K562 (cell line): ENCODE measurements at regions not wholly inside any gene's neighbourhood (a gene's known extent, or its start where the extent isn't known, plus 50 kb on each side); places are given as distances from the start of the nearest gene placed in this dataset.

Source experiments
- ATAC-seq: fragments of 200-7000 bp; cut with Tn5 transposase; 3 replicates; pipeline ENCODE4 v1.9.1; 2020; ENCODE audit warnings: moderate library complexity
- BruUV-seq: library from RNA; stranded (reverse); fragments of 400-500 nt; replicated peaks from 2 replicates; lab custom pipeline; 2021; lab: Mats Ljungman, UMichigan
- CTCF ChIA-PET: fragments of 300-600 bp; formaldehyde crosslinking; extraction: SDS; loops from one replicate; lab custom pipeline; 2021; ENCODE audit warnings: low intra/inter-chr PET ratio; lab: Yijun Ruan, JAX
- POLR2A ChIA-PET: fragments of 300-600, 350-650 bp; sonication (Branson Sonifier 250); formaldehyde crosslinking; extraction: SDS; loops from one replicate; lab custom pipeline; 2021; ENCODE audit warnings: antibody characterized with exemption, inconsistent platforms; lab: Yijun Ruan, JAX
- DNase-seq, 4 experiments: peaks; one replicate each; pipeline versions ENCODE4 v3.0.0 to v3.0.0-alpha.2; 2011 to 2018; ENCODE audit warnings: low spot score in 3 of 4, mixed read lengths in 3 of 4; ENCODE audit errors: extremely low read depth in 1 of 4
- FAIRE-seq: peaks from 2 replicates; lab custom pipeline; 2011; peaks lifted over from hg19 to GRCh38; lab: Jason Lieb, UNC
- H2AFZ ChIP-seq: 2 replicates; pipeline ENCODE4 v1.6.0; 2011; ENCODE audit warnings: low read depth, low read length, control low read depth, inconsistent platforms
- H3K27ac ChIP-seq: fragments of 200-600 bp; 3 replicates; pipeline ENCODE4 v1.8.0; 2011; ENCODE audit warnings: low read depth, mild to moderate bottlenecking, control low read depth, inconsistent platforms, low read length, moderate library complexity, mixed read lengths; ENCODE audit errors: extremely low read depth
- H3K27me3 ChIP-seq, 2 experiments: fragments of 300-600 bp in 1 of 2; 2 replicates in 1 of 2; 3 replicates in 1 of 2; pipeline versions ENCODE4 v1.6.0 to v1.8.0; 2011; ENCODE audit warnings: inconsistent platforms in 2 of 2, low read length in 2 of 2, mild to moderate bottlenecking in 1 of 2, mixed read lengths in 1 of 2, moderate library complexity in 1 of 2; ENCODE audit not compliant: control insufficient read depth in 2 of 2, insufficient read depth in 2 of 2
- H3K36me3 ChIP-seq: fragments of 300-600 bp; 3 replicates; pipeline ENCODE4 v1.8.0; 2011; ENCODE audit warnings: mild to moderate bottlenecking, low read length, inconsistent platforms; ENCODE audit not compliant: control insufficient read depth, insufficient read depth
- H3K4me1 ChIP-seq, 2 experiments: fragments of 200-600 bp in 1 of 2; replicated peaks in 1 of 2; 2 replicates in 1 of 2; 3 replicates in 1 of 2; pipeline versions ENCODE4 v1.5.1 to v1.8.0; 2011; ENCODE audit warnings: inconsistent platforms in 2 of 2, low read length in 2 of 2, mild to moderate bottlenecking in 1 of 2, mixed read lengths in 1 of 2, moderate library complexity in 1 of 2; ENCODE audit not compliant: control insufficient read depth in 2 of 2, insufficient read depth in 2 of 2
- H3K4me2 ChIP-seq: 2 replicates; pipeline ENCODE4 v1.6.1; 2011; ENCODE audit warnings: low read length, control low read depth, inconsistent platforms, mixed read lengths; ENCODE audit not compliant: insufficient read depth
- H3K4me3 ChIP-seq: fragments of 200-600 bp; sonication (generic), shearing (Covaris generic); 2 replicates; pipeline ENCODE4 v1.5.1; 2016; ENCODE audit warnings: control low read depth, inconsistent platforms
- H3K79me2 ChIP-seq: fragments of 200-600 bp; 3 replicates; pipeline ENCODE4 v1.8.0; 2011; ENCODE audit warnings: low read length, inconsistent platforms; ENCODE audit not compliant: control insufficient read depth, insufficient read depth
- H3K9ac ChIP-seq, 2 experiments: 2 replicates each; pipeline versions ENCODE4 v1.6.0 to v1.6.1; 2011; ENCODE audit warnings: low read depth in 2 of 2, low read length in 2 of 2, control low read depth in 1 of 2, inconsistent platforms in 1 of 2, mild to moderate bottlenecking in 1 of 2, mixed read lengths in 1 of 2; ENCODE audit not compliant: insufficient read depth in 1 of 2
- H3K9me1 ChIP-seq: one replicate; pipeline ENCODE4 v1.6.0; 2011; ENCODE audit warnings: inconsistent platforms, mild to moderate bottlenecking, low read length, moderate library complexity; ENCODE audit not compliant: control insufficient read depth, insufficient read depth
- H3K9me3 ChIP-seq: replicated peaks from 2 replicates; pipeline ENCODE4 v1.5.1; 2011; ENCODE audit warnings: low read depth, low read length, inconsistent platforms; ENCODE audit not compliant: control insufficient read depth, insufficient read depth
- H4K20me1 ChIP-seq: replicated peaks from 2 replicates; pipeline ENCODE4 v1.6.1; 2011; ENCODE audit warnings: low read length, inconsistent platforms, mixed read lengths; ENCODE audit not compliant: control insufficient read depth, insufficient read depth
- ARID3B ChIP-seq: fragments of 250-450 bp; sonication (Bioruptor Pico); IDR thresholded peaks from 2 replicates; pipeline ENCODE4 v1.4.0; 2020; ENCODE audit warnings: borderline replicate concordance
- ATF6 ChIP-seq: sonication (generic); formaldehyde crosslinking; IDR thresholded peaks from 2 replicates; pipeline ENCODE4 v1.4.0; 2020; ENCODE audit warnings: mild to moderate bottlenecking, missing genetic modification reagents
- HDAC2 ChIP-seq: fragments of 450-650 bp; IDR thresholded peaks from 2 replicates; pipeline ENCODE4 v1.6.1; 2016; ENCODE audit warnings: mild to moderate bottlenecking
- MAFF ChIP-seq: IDR thresholded peaks from 2 replicates; pipeline ENCODE4 v1.6.1; 2012; ENCODE audit warnings: low read length, improper control_type of control experiment
- MAFK ChIP-seq: IDR thresholded peaks from 2 replicates; pipeline ENCODE4 v1.6.1; 2011; ENCODE audit warnings: low read length, improper control_type of control experiment
- NFATC3 ChIP-seq: fragments of 450-650 bp; IDR thresholded peaks from 2 replicates; pipeline ENCODE4 v1.6.1; 2017; ENCODE audit warnings: mild to moderate bottlenecking
- NFIX ChIP-seq: fragments of 250-450 bp; sonication (Bioruptor Pico); IDR thresholded peaks from 2 replicates; pipeline ENCODE4 v1.4.0; 2020; ENCODE audit warnings: low read depth, mild to moderate bottlenecking, moderate library complexity
- PHF21A ChIP-seq: fragments of 450-650 bp; IDR thresholded peaks from 2 replicates; pipeline ENCODE4 v1.6.1; 2017; ENCODE audit warnings: low read depth, borderline replicate concordance
- ZNF316 ChIP-seq: fragments of 450-650 bp; IDR thresholded peaks from 2 replicates; pipeline ENCODE4 v1.6.1; 2016
- WGBS: fragments of 100-300 bp; shearing (Covaris generic); methylation state at CpG from one replicate; pipeline ENCODE4 v1.1.6; 2016; ENCODE audit warnings: low coverage, mixed read lengths; ENCODE audit not compliant: insufficient coverage; ENCODE audit errors: missing lambda C conversion rate; 5-methylcytosine and 5-hydroxymethylcytosine counted together
- in situ Hi-C: fragments of 300-500 bp; cut with MboI; formaldehyde crosslinking; loops from 4 replicates; pipeline ENCODE4 v1.15.0; 2018; ENCODE audit warnings: inconsistent platforms, mixed read lengths
- intact Hi-C: fragments of 100-400 bp; cut with micrococcal nuclease; formaldehyde crosslinking; loops from 2 replicates; pipeline ENCODE4 v1.14.2; 2022

GRCh38 chr17:59501690-59502089 lies 63.7 kb upstream of the DHX40 start:
- POLR2A ChIA-PET, result interaction anchor here (0.6 kb wide), 1 partner anchor 1674 kb away, joined by 3 read pairs; no protein-coding TSS in a partner anchor

More at GRCh38 chr17:59501690-59502089, 63.7 kb upstream of the DHX40 start:
- H3K4me3 ChIP-seq, result no peak overlapping the region
- no peaks in the 10 kb centered on the region for H3K9me1 ChIP-seq
- H2AFZ ChIP-seq, result no peak overlapping the region
- H3K9me3 ChIP-seq, result no peaks in the 10 kb centered on the region
- no peaks in the 10 kb centered on the region for H3K79me2 ChIP-seq
- peaks cover 0 to 15% of the 10 kb centered on the region in 2 experiments for H3K27me3 ChIP-seq
- CTCF ChIA-PET, result no interaction called here
- FAIRE-seq (no peak), DNase-seq (no peak), ATAC-seq (no peak)
- H3K36me3 ChIP-seq, result no peaks in the 10 kb centered on the region
- in situ Hi-C loops (no loop called here), intact Hi-C loops (no loop called here)
- peak; percentile 60 for TF ChIP-seq MAFK
- no peak for TF ChIP-seq HDAC2
- peak; percentile 43; the same call in 1 of the 2 replicates for TF ChIP-seq ZNF316
- no peak for TF ChIP-seq NFATC3
- no peak for TF ChIP-seq ATF6 (CRISPR knock-in tag)
- TF ChIP-seq NFIX (CRISPR knock-in tag), result no peak
- TF ChIP-seq PHF21A, result no peak
- peak; percentile 56 for TF ChIP-seq MAFF
- TF ChIP-seq ARID3B, result no peak
- H3K4me1 ChIP-seq, result no peaks in the 10 kb centered on the region; a peak in 1 of 5 replicates
- no peak overlapping the region for H3K27ac ChIP-seq
- no peaks in the 10 kb centered on the region for H4K20me1 ChIP-seq
- H3K9ac ChIP-seq, result no peak overlapping the region
- H3K4me2 ChIP-seq, result no peak overlapping the region
- 4% methylated on average over 1 of the region's 1 CpG for WGBS
- BruUV-seq, result no TSS peak
